ENCODE measurements at regions not wholly inside any gene's neighbourhood (a gene's known extent, or its start where the extent isn't known, plus 50 kb on each side); places are given as distances from the start of the nearest gene placed in this dataset.

DNA sequence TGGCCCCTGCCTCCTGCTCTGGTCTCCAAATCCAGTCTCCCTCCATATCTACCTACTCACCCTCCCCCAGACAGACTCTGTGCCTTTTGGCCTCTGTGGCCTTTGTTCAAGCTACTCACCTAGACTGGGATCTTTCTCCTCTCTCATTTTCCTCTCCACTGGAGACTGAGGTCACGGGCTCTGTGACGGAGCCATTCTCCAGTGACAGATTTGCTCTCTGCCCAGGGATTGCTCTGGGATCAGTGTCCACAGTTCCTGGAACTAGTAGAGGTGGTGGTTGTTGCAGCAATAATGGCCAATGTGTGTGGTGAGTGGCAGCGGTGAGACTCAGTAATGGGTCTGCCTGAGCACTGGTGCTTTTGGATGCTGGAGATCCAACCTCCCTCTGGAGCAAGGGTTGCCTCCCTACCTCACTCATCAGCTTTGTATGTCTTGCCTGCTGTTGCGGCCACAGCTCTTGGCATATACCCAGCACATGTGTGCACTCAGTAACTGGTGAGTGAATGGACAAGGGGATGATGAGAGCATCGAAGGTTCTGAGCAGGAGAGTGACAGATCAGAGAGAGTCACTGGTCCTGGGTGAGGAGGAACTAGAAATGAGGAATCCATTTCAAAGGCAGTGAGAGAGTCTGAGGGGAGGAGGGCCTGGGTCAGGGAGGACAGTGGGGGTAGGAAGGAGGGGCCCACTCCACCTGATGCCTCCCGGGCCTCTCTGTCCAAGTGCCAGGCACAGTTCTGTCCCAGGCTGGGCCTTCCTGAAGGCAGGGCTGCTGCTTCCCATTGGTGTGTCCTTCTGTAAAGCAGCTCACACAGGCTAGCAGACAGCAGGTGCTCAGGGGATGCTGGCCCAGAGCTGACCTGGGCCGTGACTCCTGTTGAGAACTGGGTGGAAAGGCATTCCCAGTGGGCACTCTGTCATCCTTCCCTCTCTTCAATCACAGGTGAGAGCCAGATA, 96.5 kb upstream of the PITX1 start:
- Histone ChIP-seq H3K14ac (ENCODE audit: low read length) (no peak overlapping the region), H2AFZ (ENCODE audit: insufficient read depth, low read length, poor library complexity) (no peak overlapping the region), H3K23ac (ENCODE audit: low read length) (no peak overlapping the region), H4K91ac (ENCODE audit: low read depth, low read length) (no peak overlapping the region), H2BK5ac (ENCODE audit: low read depth, low read length, poor library complexity) (no peak overlapping the region), H3K9ac (ENCODE audit: low read length) (no peak overlapping the region), H4K12ac (ENCODE audit: low read depth, low read length) (no peak overlapping the region), H2BK120ac (ENCODE audit: insufficient read depth, low read length, poor library complexity) (no peak overlapping the region), H4K8ac (ENCODE audit: low read depth, low read length) (no peak overlapping the region), H3K18ac (ENCODE audit: low read length) (no peak overlapping the region), H3K4ac (ENCODE audit: low read depth, low read length) (no peak overlapping the region), H2BK12ac (ENCODE audit: low read length) (no peak overlapping the region), H3K4me3 (ENCODE audit: low read depth, low read length) (no peak overlapping the region), H2AK5ac (ENCODE audit: low read length) (no peak overlapping the region), H3K79me1 (ENCODE audit: low read length) (no peaks in the 10 kb centered on the region), H3K4me2 (ENCODE audit: low read length) (no peak overlapping the region), H3K36me3 (ENCODE audit: control insufficient read depth in 1 of 2, insufficient read depth in 2 of 2, low read length in 2 of 2) (no peaks in the 10 kb centered on the region), H3K4me1 (ENCODE audit: control insufficient read depth in 1 of 2, insufficient read depth in 2 of 2, low read length in 2 of 2) (peaks cover 0 to 2% of the 10 kb centered on the region in 2 experiments), H3K9me3 (ENCODE audit: insufficient read depth, low read depth, low read length) (peaks cover 5% of the 10 kb centered on the region), H3K79me2 (ENCODE audit: control insufficient read depth, insufficient read depth, low read length, poor library complexity) (no peaks in the 10 kb centered on the region), H3K27me3 (ENCODE audit: insufficient read depth, low read length) (no peaks in the 10 kb centered on the region), H3K27ac (ENCODE audit: low read depth, low read length) (no peak overlapping the region)
- no CpG with 5 or more reads among the region's 7 CpGs for WGBS (ENCODE audit: extremely low coverage, insufficient coverage, insufficient read length)
- no peak for DNase-seq

GRCh38 chr5:135129307-135129706, 95.3 kb upstream of the PITX1 start:
- H3K27me3 ChIP-seq (ENCODE audit: insufficient read depth, low read length), result no peaks in the 10 kb centered on the region

DNA sequence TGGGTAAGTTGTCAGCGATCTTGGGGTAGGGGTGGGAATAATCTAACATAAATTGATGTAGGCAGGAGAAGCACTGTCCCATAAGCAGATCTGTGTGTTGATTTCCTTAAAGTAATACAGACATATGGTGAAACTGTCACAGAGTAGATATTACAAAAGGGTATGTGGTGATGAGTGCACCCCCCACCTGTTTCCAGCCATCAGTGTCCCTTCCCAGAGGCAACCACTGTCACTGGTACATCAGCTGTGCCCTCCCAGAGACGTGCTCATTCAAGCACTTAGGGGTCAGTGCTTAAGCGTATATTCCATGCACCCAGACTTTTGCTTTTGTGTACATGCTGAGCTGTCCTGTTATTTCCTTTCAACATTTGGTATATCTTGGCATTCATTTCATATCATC, 94.3 kb upstream of the PITX1 start:
- no peak overlapping the region for H3K4me2 ChIP-seq (ENCODE audit: low read length)
- H3K23ac ChIP-seq (ENCODE audit: low read length), result no peak overlapping the region
- H3K79me1 ChIP-seq (ENCODE audit: low read length), result no peaks in the 10 kb centered on the region
- no peak overlapping the region for H2BK120ac ChIP-seq (ENCODE audit: insufficient read depth, low read length, poor library complexity)
- H3K36me3 ChIP-seq (ENCODE audit: control insufficient read depth in 1 of 2, insufficient read depth in 2 of 2, low read length in 2 of 2), result no peaks in the 10 kb centered on the region
- no peak overlapping the region for H4K8ac ChIP-seq (ENCODE audit: low read depth, low read length)
- no peak overlapping the region for H3K4me3 ChIP-seq (ENCODE audit: low read depth, low read length)
- peaks cover 2% of the 10 kb centered on the region for H3K9me3 ChIP-seq (ENCODE audit: insufficient read depth, low read depth, low read length)
- no CpG with 5 or more reads among the region's 3 CpGs for WGBS (ENCODE audit: extremely low coverage, insufficient coverage, insufficient read length)
- H3K14ac ChIP-seq (ENCODE audit: low read length), result no peak overlapping the region
- no peak overlapping the region for H2AK5ac ChIP-seq (ENCODE audit: low read length)
- no peaks in the 10 kb centered on the region for H3K27me3 ChIP-seq (ENCODE audit: insufficient read depth, low read length)
- DNase-seq, result no peak
- no peak overlapping the region for H3K9ac ChIP-seq (ENCODE audit: low read length)
- H3K27ac ChIP-seq (ENCODE audit: low read depth, low read length), result no peak overlapping the region
- no peak overlapping the region for H4K12ac ChIP-seq (ENCODE audit: low read depth, low read length)
- H2BK12ac ChIP-seq (ENCODE audit: low read length), result no peak overlapping the region
- H3K4ac ChIP-seq (ENCODE audit: low read depth, low read length), result no peak overlapping the region
- no peak overlapping the region for H3K18ac ChIP-seq (ENCODE audit: low read length)
- H4K91ac ChIP-seq (ENCODE audit: low read depth, low read length), result no peak overlapping the region
- no peaks in the 10 kb centered on the region for H3K79me2 ChIP-seq (ENCODE audit: control insufficient read depth, insufficient read depth, low read length, poor library complexity)
- H2BK5ac ChIP-seq (ENCODE audit: low read depth, low read length, poor library complexity), result no peak overlapping the region
- H3K4me1 ChIP-seq (ENCODE audit: control insufficient read depth in 1 of 2, insufficient read depth in 2 of 2, low read length in 2 of 2), result peaks cover 0 to 6% of the 10 kb centered on the region in 2 experiments
- H2AFZ ChIP-seq (ENCODE audit: insufficient read depth, low read length, poor library complexity), result no peak overlapping the region

More at GRCh38 chr5:135129307-135129706, 95.3 kb upstream of the PITX1 start:
- Histone ChIP-seq H3K18ac (ENCODE audit: low read length) (no peak overlapping the region), H4K12ac (ENCODE audit: low read depth, low read length) (no peak overlapping the region), H3K23ac (ENCODE audit: low read length) (no peak overlapping the region), H3K79me1 (ENCODE audit: low read length) (no peaks in the 10 kb centered on the region), H3K9me3 (ENCODE audit: insufficient read depth, low read depth, low read length) (peaks cover 2% of the 10 kb centered on the region), H2AFZ (ENCODE audit: insufficient read depth, low read length, poor library complexity) (no peak overlapping the region), H3K4me2 (ENCODE audit: low read length) (no peak overlapping the region), H4K8ac (ENCODE audit: low read depth, low read length) (no peak overlapping the region), H2BK120ac (ENCODE audit: insufficient read depth, low read length, poor library complexity) (no peak overlapping the region), H3K4me3 (ENCODE audit: low read depth, low read length) (no peak overlapping the region), H2BK5ac (ENCODE audit: low read depth, low read length, poor library complexity) (no peak overlapping the region), H2AK5ac (ENCODE audit: low read length) (no peak overlapping the region), H3K14ac (ENCODE audit: low read length) (no peak overlapping the region), H3K4me1 (ENCODE audit: control insufficient read depth in 1 of 2, insufficient read depth in 2 of 2, low read length in 2 of 2) (peaks cover 0 to 4% of the 10 kb centered on the region in 2 experiments), H3K79me2 (ENCODE audit: control insufficient read depth, insufficient read depth, low read length, poor library complexity) (no peaks in the 10 kb centered on the region), H3K27ac (ENCODE audit: low read depth, low read length) (no peak overlapping the region), H4K91ac (ENCODE audit: low read depth, low read length) (no peak overlapping the region), H3K4ac (ENCODE audit: low read depth, low read length) (no peak overlapping the region), H3K36me3 (ENCODE audit: control insufficient read depth in 1 of 2, insufficient read depth in 2 of 2, low read length in 2 of 2) (no peaks in the 10 kb centered on the region), H2BK12ac (ENCODE audit: low read length) (no peak overlapping the region), H3K9ac (ENCODE audit: low read length) (no peak overlapping the region)
- DNase-seq, result peak; percentile 43 to 47
- no CpG with 5 or more reads among the region's 12 CpGs for WGBS (ENCODE audit: extremely low coverage, insufficient coverage, insufficient read length)

GRCh38 chr5:135127439-135128240, 93.6 kb upstream of the PITX1 start:
- Histone ChIP-seq H2AK5ac (ENCODE audit: low read length) (no peak overlapping the region), H3K27ac (ENCODE audit: low read depth, low read length) (no peak overlapping the region)
- peak; percentile 88 to 92 for DNase-seq

More at GRCh38 chr5:135127439-135128240, 93.6 kb upstream of the PITX1 start:
- H2BK12ac ChIP-seq (ENCODE audit: low read length), result no peak overlapping the region
- no peak overlapping the region for H3K4me2 ChIP-seq (ENCODE audit: low read length)
- peaks cover 0 to 6% of the 10 kb centered on the region in 2 experiments for H3K4me1 ChIP-seq (ENCODE audit: control insufficient read depth in 1 of 2, insufficient read depth in 2 of 2, low read length in 2 of 2)
- H3K4ac ChIP-seq (ENCODE audit: low read depth, low read length), result no peak overlapping the region
- H3K9me3 ChIP-seq (ENCODE audit: insufficient read depth, low read depth, low read length), result peaks cover 2% of the 10 kb centered on the region
- H3K9ac ChIP-seq (ENCODE audit: low read length), result no peak overlapping the region
- H2AFZ ChIP-seq (ENCODE audit: insufficient read depth, low read length, poor library complexity), result no peak overlapping the region
- H3K14ac ChIP-seq (ENCODE audit: low read length), result no peak overlapping the region
- H4K12ac ChIP-seq (ENCODE audit: low read depth, low read length), result no peak overlapping the region
- no peak overlapping the region for H2BK120ac ChIP-seq (ENCODE audit: insufficient read depth, low read length, poor library complexity)
- H4K91ac ChIP-seq (ENCODE audit: low read depth, low read length), result no peak overlapping the region
- H2BK5ac ChIP-seq (ENCODE audit: low read depth, low read length, poor library complexity), result no peak overlapping the region
- no peak overlapping the region for H3K18ac ChIP-seq (ENCODE audit: low read length)
- H3K79me2 ChIP-seq (ENCODE audit: control insufficient read depth, insufficient read depth, low read length, poor library complexity), result no peaks in the 10 kb centered on the region
- H3K4me3 ChIP-seq (ENCODE audit: low read depth, low read length), result no peak overlapping the region
- H4K8ac ChIP-seq (ENCODE audit: low read depth, low read length), result no peak overlapping the region
- no peaks in the 10 kb centered on the region for H3K36me3 ChIP-seq (ENCODE audit: control insufficient read depth in 1 of 2, insufficient read depth in 2 of 2, low read length in 2 of 2)
- H3K23ac ChIP-seq (ENCODE audit: low read length), result no peak overlapping the region
- H3K27me3 ChIP-seq (ENCODE audit: insufficient read depth, low read length), result no peaks in the 10 kb centered on the region
- H3K79me1 ChIP-seq (ENCODE audit: low read length), result no peaks in the 10 kb centered on the region
- WGBS (ENCODE audit: extremely low coverage, insufficient coverage, insufficient read length), result no CpG with 5 or more reads among the region's 11 CpGs
